IMR-90 (cell line): ENCODE measurements at regions not wholly inside any gene's neighbourhood (a gene's known extent, or its start where the extent isn't known, plus 50 kb on each side); places are given as distances from the start of the nearest gene placed in this dataset.
"Not testable (repeated sequence)": the region's sequence is repeated elsewhere in the genome, so short reads cannot be mapped to it uniquely, and the experiment has no call there.

Source experiments
- CTCF ChIP-seq: conservative IDR thresholded peaks from 2 replicates; pipeline ENCODE4 v1.5.1; 2012; ENCODE audit warnings: mild to moderate bottlenecking, low read depth, low read length, improper control_type of control experiment
- FOS ChIP-seq: fragments of 150-350 bp; IDR thresholded peaks from 2 replicates; pipeline ENCODE4 v1.6.1; 2016; ENCODE audit warnings: low read depth, low read length
- NFE2L2 ChIP-seq: fragments of 150-350 bp; IDR thresholded peaks from 2 replicates; pipeline ENCODE4 v1.6.1; 2016; ENCODE audit warnings: low read depth, mild to moderate bottlenecking, low read length
- POLR2A ChIP-seq: IDR thresholded peaks from 2 replicates; pipeline ENCODE4 v1.6.1; 2012; ENCODE audit warnings: mild to moderate bottlenecking, low read depth, low read length
- SMC3 ChIP-seq: fragments of 150-350 bp; IDR thresholded peaks from 2 replicates; pipeline ENCODE4 v1.6.1; 2016; ENCODE audit warnings: low read depth, mild to moderate bottlenecking, antibody characterized with exemption, low read length, moderate library complexity

DNA sequence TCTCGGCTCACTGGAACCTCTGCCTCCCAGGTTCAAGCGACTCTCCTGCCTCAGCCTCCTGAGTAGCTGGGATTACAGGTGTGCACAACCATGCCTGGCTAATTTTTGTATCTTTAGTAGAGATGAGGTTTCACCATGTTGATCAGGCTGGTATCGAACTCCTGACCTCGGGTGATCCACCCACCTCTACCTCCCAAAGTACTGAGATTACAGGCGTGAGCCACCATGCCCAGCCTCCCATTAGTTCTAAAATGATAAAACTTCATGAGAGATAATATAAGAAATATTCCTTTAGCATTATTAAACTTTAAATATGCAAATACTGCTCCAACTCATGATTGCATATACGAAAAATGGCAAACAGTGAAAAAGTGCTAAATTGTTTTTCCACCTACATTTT, 793.6 kb upstream of the CDH10 start:
- TF ChIP-seq CTCF, NFE2L2, FOS, POLR2A, SMC3: not testable (repeated sequence)
